Endothelial cell of umbilical vein (primary cell): ENCODE measurements at regions not wholly inside any gene's neighbourhood (a gene's known extent, or its start where the extent isn't known, plus 50 kb on each side); places are given as distances from the start of the nearest gene placed in this dataset.

Experiments used
- BruUV-seq: library from RNA; stranded (reverse); fragments of 400-500 nt; replicated peaks from 2 replicates; lab custom pipeline; 2021; lab: Mats Ljungman, UMichigan
- CTCF ChIA-PET: fragments of 300-600, 350-600 bp; sonication (Branson Sonifier 250); formaldehyde crosslinking; loops from one replicate; lab custom pipeline; 2021; ENCODE audit warnings: antibody characterized with exemption, inconsistent platforms; lab: Charles Lee
- POLR2A ChIA-PET: fragments of 300-600, 350-600 bp; sonication (Branson Sonifier 250); formaldehyde crosslinking; loops from one replicate; lab custom pipeline; 2021; ENCODE audit warnings: antibody characterized with exemption, inconsistent platforms; lab: Charles Lee
- DNase-seq: peaks from one replicate; pipeline ENCODE4 v3.0.0-alpha.2; 2011; ENCODE audit warnings: low read depth, low spot score
- FAIRE-seq: peaks from 2 replicates; lab custom pipeline; 2011; peaks lifted over from hg19 to GRCh38; lab: Jason Lieb, UNC
- H2AFZ ChIP-seq: 2 replicates; pipeline ENCODE4 v1.6.0; 2012; ENCODE audit warnings: low read depth, low read length, control low read depth, inconsistent platforms
- H3K27ac ChIP-seq: 2 replicates; pipeline ENCODE4 v1.5.1; 2011; ENCODE audit warnings: low read depth, mild to moderate bottlenecking, control low read depth, low read length, moderate library complexity; ENCODE audit not compliant: insufficient read depth
- H3K27me3 ChIP-seq, 2 experiments: 2 replicates each; pipeline versions ENCODE4 v1.6.0 to v1.6.1; 2011; ENCODE audit warnings: low read length in 2 of 2, mixed read lengths in 1 of 2; ENCODE audit not compliant: control insufficient read depth in 2 of 2, insufficient read depth in 2 of 2
- H3K36me3 ChIP-seq, 2 experiments: 2 replicates in 1 of 2; 3 replicates in 1 of 2; pipeline ENCODE4 v1.5.1; 2011; ENCODE audit warnings: low read length in 2 of 2, mild to moderate bottlenecking in 1 of 2, moderate library complexity in 1 of 2; ENCODE audit not compliant: control insufficient read depth in 2 of 2, insufficient read depth in 2 of 2; ENCODE audit errors: extremely low read depth in 1 of 2
- H3K4me1 ChIP-seq: 3 replicates; pipeline ENCODE4 v1.5.1; 2011; ENCODE audit warnings: mild to moderate bottlenecking, low read length; ENCODE audit not compliant: control insufficient read depth, insufficient read depth; ENCODE audit errors: extremely low read depth
- H3K4me2 ChIP-seq: 2 replicates; pipeline ENCODE4 v1.6.1; 2011; ENCODE audit warnings: low read length, control low read depth, mixed read lengths; ENCODE audit not compliant: insufficient read depth
- H3K4me3 ChIP-seq, 3 experiments: fragments of 200-600 bp in 1 of 3; sonication (generic), shearing (Covaris generic) in 1 of 3; replicated peaks in 1 of 3; 2 replicates each; pipeline ENCODE4 v1.5.1; 2011 to 2016; ENCODE audit warnings: control low read depth in 3 of 3, low read length in 3 of 3, mild to moderate bottlenecking in 2 of 3, inconsistent platforms in 1 of 3, low read depth in 1 of 3, moderate library complexity in 1 of 3; ENCODE audit not compliant: insufficient read depth in 1 of 3
- H3K79me2 ChIP-seq: 2 replicates; pipeline ENCODE4 v1.6.0; 2012; ENCODE audit warnings: low read length, inconsistent platforms; ENCODE audit not compliant: control insufficient read depth, insufficient read depth
- H3K9ac ChIP-seq: replicated peaks from 2 replicates; pipeline ENCODE3; 2011; ENCODE audit warnings: low read length, control low read depth; ENCODE audit not compliant: insufficient read depth; ENCODE audit errors: extremely low read depth
- H3K9me1 ChIP-seq: replicated peaks from 3 replicates; pipeline ENCODE4 v1.6.0; 2011; ENCODE audit warnings: mild to moderate bottlenecking, low read length; ENCODE audit not compliant: control insufficient read depth, insufficient read depth; ENCODE audit errors: extremely low read depth
- H3K9me3 ChIP-seq: replicated peaks from 2 replicates; pipeline ENCODE4 v1.5.1; 2012; ENCODE audit warnings: low read length, inconsistent platforms; ENCODE audit not compliant: control insufficient read depth, insufficient read depth
- H4K20me1 ChIP-seq: replicated peaks from 2 replicates; pipeline ENCODE3; 2011; ENCODE audit warnings: mild to moderate bottlenecking, low read length; ENCODE audit not compliant: control insufficient read depth, insufficient read depth; ENCODE audit errors: extremely low read depth
- EZH2 ChIP-seq: IDR thresholded peaks from 2 replicates; pipeline ENCODE4 v1.6.1; 2012; ENCODE audit warnings: borderline replicate concordance, low read depth, mild to moderate bottlenecking, moderate library complexity, low read length, inconsistent platforms; ENCODE audit not compliant: severe bottlenecking
- FOS ChIP-seq: IDR thresholded peaks from 2 replicates; pipeline ENCODE4 v1.6.1; 2011; ENCODE audit warnings: mild to moderate bottlenecking, low read length, moderate library complexity, borderline replicate concordance; ENCODE audit not compliant: insufficient read depth
- GATA2 ChIP-seq: IDR thresholded peaks from 2 replicates; pipeline ENCODE4 v1.7.0; 2011; ENCODE audit warnings: low read depth, mild to moderate bottlenecking, moderate library complexity, mixed read lengths, low read length; ENCODE audit not compliant: insufficient read length, insufficient read depth
- JUN ChIP-seq: IDR thresholded peaks from 2 replicates; pipeline ENCODE4 v1.6.1; 2011; ENCODE audit warnings: borderline replicate concordance, low read depth; ENCODE audit not compliant: insufficient read length, insufficient read depth
- MYC ChIP-seq: IDR thresholded peaks from one replicate; pipeline ENCODE4 v1.6.1; 2011; ENCODE audit warnings: mild to moderate bottlenecking, low read depth, low read length
- POLR2A ChIP-seq: IDR thresholded peaks from 2 replicates; pipeline ENCODE4 v1.6.1; 2012; ENCODE audit warnings: low read depth, mild to moderate bottlenecking, control low read depth, low read length
- POLR2AphosphoS5 ChIP-seq: IDR thresholded peaks from 2 replicates; pipeline ENCODE4 v1.6.1; 2012; ENCODE audit warnings: low read depth, mild to moderate bottlenecking, control low read depth, low read length, moderate library complexity; ENCODE audit not compliant: insufficient read depth
- dilution Hi-C: fragments of 300-500 bp; cut with MboI; formaldehyde crosslinking; loops from one replicate; pipeline ENCODE4 v1.15.0; 2019; ENCODE audit warnings: low sequenced_read_pairs; ENCODE audit not compliant: extremely low pct_ligation_motif_present
- intact Hi-C: fragments of 100-400 bp; cut with micrococcal nuclease; formaldehyde crosslinking; loops from one replicate; pipeline ENCODE4 v1.10.0; 2022
- TF ChIP-seq, protein P1 (sequence below): IDR thresholded peaks from 2 replicates; pipeline ENCODE4 v1.6.1; 2011; ENCODE audit not compliant: insufficient read depth, insufficient read length
- TF ChIP-seq, protein P2 (sequence below), 2 donors: IDR thresholded peaks; 1 replicate in 1 of 2; 2 replicates in 1 of 2; pipeline ENCODE4 v1.5.1; 2011; ENCODE audit warnings: low read length in 2 of 2, mild to moderate bottlenecking in 2 of 2, moderate library complexity in 2 of 2, control low read depth in 1 of 2, inconsistent platforms in 1 of 2, low read depth in 1 of 2; ENCODE audit not compliant: insufficient read depth in 1 of 2; ENCODE audit errors: extremely low read depth in 1 of 2

DNA sequence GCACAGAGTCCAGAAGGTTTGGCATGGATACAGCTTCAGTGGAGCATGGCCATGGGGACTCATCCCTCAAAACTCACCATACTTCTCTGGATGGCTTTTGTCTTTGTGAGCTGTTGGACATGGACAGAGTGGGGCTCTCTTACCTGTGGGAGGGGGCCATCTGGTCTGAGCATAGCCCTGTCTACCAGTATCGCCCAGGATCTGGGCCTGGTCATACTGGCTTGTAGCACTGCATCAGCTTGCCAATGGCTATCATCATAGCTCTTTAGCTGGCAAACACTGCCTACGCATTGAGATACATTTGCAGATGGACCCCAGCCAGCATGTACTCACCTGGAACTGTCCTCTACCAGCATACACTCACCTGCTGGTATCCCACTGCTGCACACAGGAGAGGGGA lies 975.2 kb upstream of the NOVA1 start:
- TF ChIP-seq POLR2A: no peak
- no peak for TF ChIP-seq FOS
- TF ChIP-seq, protein P1, sequence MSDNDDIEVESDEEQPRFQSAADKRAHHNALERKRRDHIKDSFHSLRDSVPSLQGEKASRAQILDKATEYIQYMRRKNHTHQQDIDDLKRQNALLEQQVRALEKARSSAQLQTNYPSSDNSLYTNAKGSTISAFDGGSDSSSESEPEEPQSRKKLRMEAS: no peak
- TF ChIP-seq, protein P2, sequence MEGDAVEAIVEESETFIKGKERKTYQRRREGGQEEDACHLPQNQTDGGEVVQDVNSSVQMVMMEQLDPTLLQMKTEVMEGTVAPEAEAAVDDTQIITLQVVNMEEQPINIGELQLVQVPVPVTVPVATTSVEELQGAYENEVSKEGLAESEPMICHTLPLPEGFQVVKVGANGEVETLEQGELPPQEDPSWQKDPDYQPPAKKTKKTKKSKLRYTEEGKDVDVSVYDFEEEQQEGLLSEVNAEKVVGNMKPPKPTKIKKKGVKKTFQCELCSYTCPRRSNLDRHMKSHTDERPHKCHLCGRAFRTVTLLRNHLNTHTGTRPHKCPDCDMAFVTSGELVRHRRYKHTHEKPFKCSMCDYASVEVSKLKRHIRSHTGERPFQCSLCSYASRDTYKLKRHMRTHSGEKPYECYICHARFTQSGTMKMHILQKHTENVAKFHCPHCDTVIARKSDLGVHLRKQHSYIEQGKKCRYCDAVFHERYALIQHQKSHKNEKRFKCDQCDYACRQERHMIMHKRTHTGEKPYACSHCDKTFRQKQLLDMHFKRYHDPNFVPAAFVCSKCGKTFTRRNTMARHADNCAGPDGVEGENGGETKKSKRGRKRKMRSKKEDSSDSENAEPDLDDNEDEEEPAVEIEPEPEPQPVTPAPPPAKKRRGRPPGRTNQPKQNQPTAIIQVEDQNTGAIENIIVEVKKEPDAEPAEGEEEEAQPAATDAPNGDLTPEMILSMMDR (IDR thresholded peaks at IDR 0.05; ENCODE audit: extremely low read depth in 1 of 2, insufficient read depth in 1 of 2, low read depth in 1 of 2, low read length in 2 of 2): no peak
- TF ChIP-seq GATA2: no peak
- no peak for TF ChIP-seq POLR2AphosphoS5
- no peak for TF ChIP-seq EZH2
- no peak for TF ChIP-seq JUN
- TF ChIP-seq MYC: no peak
- no peak for FAIRE-seq
- H3K4me3 ChIP-seq: no peak overlapping the region
- no TSS peak for BruUV-seq
- no peaks in the 10 kb centered on the region for H3K9me3 ChIP-seq
- H3K9me1 ChIP-seq: no peaks in the 10 kb centered on the region
- no peaks in the 10 kb centered on the region for H4K20me1 ChIP-seq
- H2AFZ ChIP-seq: no peak overlapping the region
- dilution Hi-C loops: no loop called here
- POLR2A ChIA-PET: no interaction called here
- H3K4me1 ChIP-seq: no peaks in the 10 kb centered on the region
- no peaks in the 10 kb centered on the region for H3K79me2 ChIP-seq
- no peak overlapping the region for H3K27ac ChIP-seq
- DNase-seq: no peak
- no peak overlapping the region for H3K4me2 ChIP-seq
- H3K9ac ChIP-seq: no peak overlapping the region
- H3K36me3 ChIP-seq: no peaks in the 10 kb centered on the region
- intact Hi-C loops: no loop called here
- CTCF ChIA-PET: no interaction called here
- no peaks in the 10 kb centered on the region for H3K27me3 ChIP-seq
